ENCODE measurements at regions not wholly inside any gene's neighbourhood (a gene's known extent, or its start where the extent isn't known, plus 50 kb on each side); places are given as distances from the start of the nearest gene placed in this dataset.

DNA sequence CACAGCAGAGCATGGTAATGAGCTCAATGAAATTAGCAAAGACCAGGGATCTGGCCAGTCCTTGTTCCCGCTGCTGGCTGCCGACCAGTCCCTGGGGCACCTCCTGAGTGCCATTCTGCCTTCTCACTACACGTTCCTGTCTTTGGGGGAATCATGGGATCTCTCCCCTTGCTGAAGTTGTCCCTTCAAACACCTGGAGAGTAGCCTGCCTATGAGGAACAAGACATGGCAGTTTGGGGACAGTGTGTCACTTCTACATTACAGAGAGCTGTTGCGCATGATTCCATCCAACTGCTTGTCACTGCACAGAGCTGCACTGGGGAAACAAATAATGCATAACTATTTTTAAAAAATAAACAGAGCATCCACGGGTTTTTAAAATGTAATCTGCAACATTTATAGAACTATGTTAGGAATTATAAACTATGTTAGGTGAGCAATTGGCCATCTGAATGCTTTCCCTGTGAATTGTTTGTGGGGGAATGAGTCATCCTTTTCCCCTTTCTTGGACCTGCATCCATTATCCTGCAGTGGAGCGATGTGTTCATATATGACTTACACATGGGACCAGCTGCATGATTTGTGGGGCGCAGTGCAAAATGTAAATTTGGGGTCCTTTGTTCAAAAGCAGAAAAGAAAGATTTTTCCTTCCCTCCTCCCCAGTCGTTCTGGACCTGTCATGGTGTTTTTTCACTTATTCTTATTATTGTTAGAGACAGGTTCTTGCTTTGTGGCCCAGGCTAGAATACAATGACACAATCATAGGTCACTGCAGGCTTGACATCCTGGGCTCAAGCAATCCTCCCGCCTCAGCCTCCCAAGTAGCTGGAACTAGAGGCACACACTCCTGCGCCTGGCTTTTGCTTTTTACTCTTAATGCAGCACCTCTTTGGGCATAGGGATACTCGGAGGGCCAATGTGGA lies 115.0 kb upstream of the TBL1X start:
- Mint-ChIP-seq H3K4me3 (no peak overlapping the region), H3K27ac (peak overlapping the region in 4 of 10 donors; percentile 13 to 78 (median 56)), H3K4me1 (peaks cover 10 to 31% (median 24%) of the 10 kb centered on the region in 4 donors), H3K27me3 (no peaks in the 10 kb centered on the region), H3K36me3 (no peaks in the 10 kb centered on the region), H3K9me3 (peaks cover 0 to 4% (median 0%) of the 10 kb centered on the region in 9 donors)
- POLR2A ChIA-PET, result interaction anchor here (0.7 to 2.7 kb wide), 2 partner anchors 113 kb away, joined by 3 to 16 read pairs; no protein-coding TSS in a partner anchor
- DNase-seq (no peak), ATAC-seq (no peak)

DNA sequence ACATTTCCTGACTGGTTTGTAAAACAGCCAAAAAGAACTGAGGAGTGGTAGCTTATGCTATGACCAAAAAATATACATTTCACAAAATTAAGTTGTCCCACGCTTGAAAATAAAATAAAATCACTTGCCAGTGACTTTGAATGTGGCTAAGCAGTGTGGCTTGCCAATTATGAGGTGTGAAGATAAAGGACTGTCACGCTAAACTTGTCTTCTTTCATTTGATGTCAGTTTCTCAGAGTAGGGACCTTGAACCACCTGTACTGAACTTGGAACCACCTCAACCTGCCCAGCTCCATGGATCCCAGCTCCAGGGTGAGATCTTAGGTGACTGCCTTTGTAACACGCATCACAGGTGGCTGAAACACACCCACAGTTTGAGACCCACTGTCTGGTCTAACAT lies 113.7 kb upstream of the TBL1X start:
- peak overlapping the region in 9 of 10 donors; percentile 13 to 92 (median 40) for H3K27ac Mint-ChIP-seq
- DNase-seq, result no peak
- no peaks in the 10 kb centered on the region for H3K36me3 Mint-ChIP-seq
- H3K27me3 Mint-ChIP-seq, result no peaks in the 10 kb centered on the region
- POLR2A ChIA-PET, result interaction anchor here (0.7 to 2.7 kb wide), 4 partner anchors 11 to 305 kb away, joined by 5 to 16 read pairs (median 7); no protein-coding TSS in a partner anchor
- no peak for ATAC-seq
- peaks cover 13 to 39% (median 32%) of the 10 kb centered on the region in 4 donors for H3K4me1 Mint-ChIP-seq
- H3K4me3 Mint-ChIP-seq, result peak overlapping the region in 1 of 10 donors; percentile 37
- H3K9me3 Mint-ChIP-seq, result peaks cover 0 to 8% (median 0%) of the 10 kb centered on the region in 9 donors

GRCh38 chrX:9352243-9352642 lies 112.6 kb upstream of the TBL1X start:
- DNase-seq, result peak in 1 of 10 donors; percentile 20
- no peak for ATAC-seq

GRCh38 chrX:9352694-9353411 lies 112.0 kb upstream of the TBL1X start:
- no peaks in the 10 kb centered on the region for H3K27me3 Mint-ChIP-seq
- H3K27ac Mint-ChIP-seq, result peak overlapping the region; percentile 60 to 94 (median 87)
- H3K4me3 Mint-ChIP-seq, result peak overlapping the region; percentile 53 to 77 (median 73)
- H3K4me1 Mint-ChIP-seq, result peaks cover 17 to 46% (median 38%) of the 10 kb centered on the region in 4 donors
- POLR2A ChIA-PET, result interaction anchor here (1.6 to 2.7 kb wide), 2 partner anchors 13 to 110 kb away, joined by 8 to 16 read pairs; no protein-coding TSS in a partner anchor
- H3K36me3 Mint-ChIP-seq, result no peaks in the 10 kb centered on the region
- DNase-seq, result peak in 3 of 10 donors; percentile 24 to 37 (median 33)
- peaks cover 0 to 8% (median 0%) of the 10 kb centered on the region in 9 donors for H3K9me3 Mint-ChIP-seq
- peak in 1 of 2 donors; percentile 13 for ATAC-seq

More at GRCh38 chrX:9352243-9352642, 112.6 kb upstream of the TBL1X start:
- H3K9me3 Mint-ChIP-seq, result peaks cover 0 to 8% (median 0%) of the 10 kb centered on the region in 9 donors
- H3K36me3 Mint-ChIP-seq, result no peaks in the 10 kb centered on the region
- H3K4me1 Mint-ChIP-seq, result peaks cover 17 to 46% (median 38%) of the 10 kb centered on the region in 4 donors
- POLR2A ChIA-PET, result interaction anchor here (1.6 to 2.7 kb wide), 2 partner anchors 12 to 110 kb away, joined by 8 to 16 read pairs; no protein-coding TSS in a partner anchor
- H3K27ac Mint-ChIP-seq, result peak overlapping the region; percentile 80 to 94 (median 87)
- H3K4me3 Mint-ChIP-seq, result peak overlapping the region; percentile 53 to 77 (median 73)
- H3K27me3 Mint-ChIP-seq, result no peaks in the 10 kb centered on the region

- POLR2A ChIA-PET, result interaction anchor here (1.1 kb wide), 1 partner anchor 108 kb away, joined by 3 read pairs; no protein-coding TSS in a partner anchor
- Mint-ChIP-seq H3K9me3 (peaks cover 0 to 13% (median 0%) of the 10 kb centered on the region in 9 donors), H3K27ac (peak overlapping the region in 3 of 10 donors; percentile 26 to 63 (median 33)), H3K36me3 (no peaks in the 10 kb centered on the region), H3K4me1 (peaks cover 17 to 46% (median 37%) of the 10 kb centered on the region in 4 donors), H3K27me3 (no peaks in the 10 kb centered on the region), H3K4me3 (no peak overlapping the region)
- DNase-seq, result no peak
- ATAC-seq, result no peak
These were observed 109.9 kb upstream of the TBL1X start for GRCh38 chrX:9354918-9355317.

- H3K4me3 Mint-ChIP-seq, result peak overlapping the region in 2 of 10 donors; percentile 3 to 39
- no peak for ATAC-seq
- peak overlapping the region in 7 of 10 donors; percentile 0 to 68 (median 48) for H3K27ac Mint-ChIP-seq
- DNase-seq, result peak in 1 of 10 donors; percentile 24
- H3K36me3 Mint-ChIP-seq, result no peaks in the 10 kb centered on the region
- H3K9me3 Mint-ChIP-seq, result peaks cover 0 to 13% (median 0%) of the 10 kb centered on the region in 9 donors
- no peaks in the 10 kb centered on the region for H3K27me3 Mint-ChIP-seq
- H3K4me1 Mint-ChIP-seq, result peaks cover 17 to 46% (median 37%) of the 10 kb centered on the region in 4 donors
- POLR2A ChIA-PET, result no interaction called here
These were observed 109.1 kb upstream of the TBL1X start for GRCh38 chrX:9355739-9356138.

GRCh38 chrX:9356846-9357245 lies 108.0 kb upstream of the TBL1X start:
- Mint-ChIP-seq H3K27ac (peak overlapping the region in 1 of 10 donors; percentile 68), H3K9me3 (peaks cover 0 to 11% (median 0%) of the 10 kb centered on the region in 9 donors)

GRCh38 chrX:9357518-9358114 lies 107.2 kb upstream of the TBL1X start:
- Mint-ChIP-seq H3K27me3 (no peaks in the 10 kb centered on the region), H3K36me3 (no peaks in the 10 kb centered on the region), H3K4me1 (peaks cover 8 to 28% (median 22%) of the 10 kb centered on the region in 4 donors), H3K9me3 (peaks cover 0 to 9% (median 0%) of the 10 kb centered on the region in 9 donors), H3K4me3 (no peak overlapping the region), H3K27ac (no peak overlapping the region)
- DNase-seq (no peak), ATAC-seq (no peak)
- POLR2A ChIA-PET, result no interaction called here

More at GRCh38 chrX:9356846-9357245, 108.0 kb upstream of the TBL1X start:
- no peaks in the 10 kb centered on the region for H3K27me3 Mint-ChIP-seq
- DNase-seq (no peak), ATAC-seq (no peak)
- H3K4me3 Mint-ChIP-seq, result no peak overlapping the region
- H3K36me3 Mint-ChIP-seq, result no peaks in the 10 kb centered on the region
- POLR2A ChIA-PET, result no interaction called here
- peaks cover 13 to 36% (median 29%) of the 10 kb centered on the region in 4 donors for H3K4me1 Mint-ChIP-seq

DNA sequence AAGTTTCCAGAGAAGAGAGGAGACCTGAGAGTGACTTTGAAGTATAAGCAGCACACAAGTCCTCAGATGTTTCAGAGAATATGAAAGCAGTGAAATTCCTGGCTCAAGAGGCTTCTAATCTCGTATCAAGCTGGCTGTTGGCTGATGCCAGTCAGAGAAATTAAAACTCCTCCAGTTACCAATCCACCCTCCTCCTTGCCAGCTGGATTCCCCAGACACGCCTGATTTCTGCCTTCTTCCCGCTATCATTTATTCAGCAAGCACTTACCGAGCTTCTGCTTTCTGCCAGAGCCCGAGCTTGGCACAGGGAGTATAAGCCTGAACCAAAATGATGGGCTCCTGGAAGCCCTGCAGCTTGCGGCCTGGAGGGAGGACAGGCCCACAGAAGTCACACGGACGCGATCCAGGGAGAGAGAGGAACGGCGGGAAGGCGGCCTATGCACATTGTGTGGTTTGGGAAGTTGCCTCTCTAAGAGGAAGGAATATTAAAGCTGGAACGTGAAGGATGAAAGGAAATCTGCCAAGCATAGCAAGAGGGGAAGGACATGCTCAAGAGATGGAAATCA lies 102.4 kb upstream of the TBL1X start:
- POLR2A ChIA-PET, result interaction anchor here (0.6 kb wide), 1 partner anchor 146 kb away, joined by 3 read pairs; no protein-coding TSS in a partner anchor
- Mint-ChIP-seq H3K9me3 (peaks cover 0 to 5% (median 0%) of the 10 kb centered on the region in 9 donors), H3K27ac (peak overlapping the region in 2 of 10 donors; percentile 77 to 78)

GRCh38 chrX:9367421-9367820 lies 97.4 kb upstream of the TBL1X start:
- Mint-ChIP-seq H3K27ac (no peak overlapping the region), H3K4me3 (no peak overlapping the region), H3K27me3 (no peaks in the 10 kb centered on the region), H3K4me1 (peaks cover 4 to 19% (median 11%) of the 10 kb centered on the region in 4 donors), H3K9me3 (no peaks in the 10 kb centered on the region), H3K36me3 (no peaks in the 10 kb centered on the region)
- DNase-seq (no peak), ATAC-seq (no peak)
- POLR2A ChIA-PET, result no interaction called here

More for the DNA sequence above, 102.4 kb upstream of the TBL1X start:
- Mint-ChIP-seq H3K36me3 (no peaks in the 10 kb centered on the region), H3K4me3 (no peak overlapping the region), H3K27me3 (no peaks in the 10 kb centered on the region), H3K4me1 (no peaks in the 10 kb centered on the region)
- ATAC-seq, result no peak
- no peak for DNase-seq

GRCh38 chrX:9368262-9368661 lies 96.6 kb upstream of the TBL1X start:
- no peak for DNase-seq
- Mint-ChIP-seq H3K4me3 (no peak overlapping the region), H3K36me3 (no peaks in the 10 kb centered on the region), H3K9me3 (peaks cover 0 to 1% (median 0%) of the 10 kb centered on the region in 9 donors), H3K4me1 (peaks cover 4 to 19% (median 12%) of the 10 kb centered on the region in 4 donors), H3K27ac (no peak overlapping the region), H3K27me3 (no peaks in the 10 kb centered on the region)
- POLR2A ChIA-PET, result no interaction called here
- ATAC-seq, result no peak
